ENCODE measurements at regions not wholly inside any gene's neighbourhood (a gene's known extent, or its start where the extent isn't known, plus 50 kb on each side); places are given as distances from the start of the nearest gene placed in this dataset.

GRCh38 chr5:58239731-58240130, 220.2 kb downstream of the PLK2 start:
- DNase-seq (ENCODE audit: low spot score) = no peak
- H3K4me3 ChIP-seq (ENCODE audit: low read depth in 1 of 3, low read length in 3 of 3) = no peak overlapping the region
- 55% methylated on average over 3 of the region's 3 CpGs for WGBS
- no peaks in the 10 kb centered on the region for H3K4me1 ChIP-seq (ENCODE audit: control insufficient read depth in 4 of 4, insufficient read depth in 4 of 4, low read length in 3 of 4)
- TF ChIP-seq REST (IDR thresholded peaks at IDR 0.05) = no peak
- TF ChIP-seq MAX (IDR thresholded peaks at IDR 0.05) = no peak
- TF ChIP-seq ATF3 (IDR thresholded peaks at IDR 0.05) = no peak
- TF ChIP-seq NR2F2 (IDR thresholded peaks at IDR 0.05) = no peak
- TF ChIP-seq ZBTB33 (IDR thresholded peaks at IDR 0.05) = no peak
- TF ChIP-seq HNF4A (conservative IDR thresholded peaks at IDR 0.05) = no peak
- no peak overlapping the region for H3K27ac ChIP-seq (ENCODE audit: low read depth in 1 of 2, low read length in 2 of 2)
- no peaks in the 10 kb centered on the region for H3K9me3 ChIP-seq (ENCODE audit: control insufficient read depth in 4 of 4, low read length in 3 of 4)
- no peaks in the 10 kb centered on the region for H3K36me3 ChIP-seq (ENCODE audit: control insufficient read depth in 4 of 4, insufficient read depth in 3 of 4, low read depth in 1 of 4, low read length in 3 of 4)
- H3K27me3 ChIP-seq (ENCODE audit: control insufficient read depth in 4 of 4, insufficient read depth in 4 of 4, low read length in 3 of 4) = no peaks in the 10 kb centered on the region
- no peak overlapping the region for H3K9ac ChIP-seq (ENCODE audit: low read depth in 1 of 2, low read length in 2 of 2)

GRCh38 chr5:58239045-58239444, 220.8 kb downstream of the PLK2 start:
- no peak overlapping the region for H3K4me3 ChIP-seq (ENCODE audit: low read depth in 1 of 3, low read length in 3 of 3)
- H3K9me3 ChIP-seq (ENCODE audit: control insufficient read depth in 4 of 4, low read length in 3 of 4) = no peaks in the 10 kb centered on the region
- no peaks in the 10 kb centered on the region for H3K36me3 ChIP-seq (ENCODE audit: control insufficient read depth in 4 of 4, insufficient read depth in 3 of 4, low read depth in 1 of 4, low read length in 3 of 4)
- TF ChIP-seq NR2F2 (IDR thresholded peaks at IDR 0.05) (no peak), REST (IDR thresholded peaks at IDR 0.05) (no peak), YY1 (IDR thresholded peaks at IDR 0.05) (no peak), HNF4A (conservative IDR thresholded peaks at IDR 0.05) (no peak), ATF3 (IDR thresholded peaks at IDR 0.05) (no peak), SP1 (IDR thresholded peaks at IDR 0.05) (no peak), CTCF (IDR thresholded peaks at IDR 0.05; ENCODE audit: low read depth, low read length, missing input control) (no peak), EGR1 (IDR thresholded peaks at IDR 0.05; ENCODE audit: low read depth in 2 of 2) (no peak), RAD21 (IDR thresholded peaks at IDR 0.05) (no peak)
- H3K9ac ChIP-seq (ENCODE audit: low read depth in 1 of 2, low read length in 2 of 2) = no peak overlapping the region
- no peaks in the 10 kb centered on the region for H3K27me3 ChIP-seq (ENCODE audit: control insufficient read depth in 4 of 4, insufficient read depth in 4 of 4, low read length in 3 of 4)
- no peak overlapping the region for H3K27ac ChIP-seq (ENCODE audit: low read depth in 1 of 2, low read length in 2 of 2)
- H3K4me1 ChIP-seq (ENCODE audit: control insufficient read depth in 4 of 4, insufficient read depth in 4 of 4, low read length in 3 of 4) = no peaks in the 10 kb centered on the region
- WGBS = 70% methylated on average over 1 of the region's 1 CpG
- DNase-seq (ENCODE audit: low spot score) = no peak

Data from liver (tissue), 8 donors.